Adrenal gland (tissue), 9 donors: ENCODE measurements at regions not wholly inside any gene's neighbourhood (a gene's known extent, or its start where the extent isn't known, plus 50 kb on each side); places are given as distances from the start of the nearest gene placed in this dataset.

Source experiments
- DNase-seq, 7 donors: peaks; one replicate each; pipeline ENCODE4 v3.0.0-alpha.2; 2019 to 2020
- H3K27ac ChIP-seq, 5 donors: fragments of 200-600 bp; sonication (generic) in 4 of 5; 1 replicate in 3 of 5; 2 replicates in 2 of 5; pipeline versions ENCODE4 v1.5.1 to v1.8.0; 2016 to 2020; ENCODE audit warnings: mild to moderate bottlenecking in 1 of 5
- H3K27me3 ChIP-seq: fragments of 200-600 bp; 2 replicates; pipeline ENCODE4 v1.8.0; 2021
- H3K36me3 ChIP-seq, 2 donors: fragments of 200-600 bp; replicated peaks in 1 of 2; 1 replicate in 1 of 2; 2 replicates in 1 of 2; pipeline versions ENCODE4 v1.5.1 to v1.8.0; 2018 to 2022
- H3K4me1 ChIP-seq, 2 donors: fragments of 200-600 bp; replicated peaks in 1 of 2; 1 replicate in 1 of 2; 2 replicates in 1 of 2; pipeline versions ENCODE4 v1.5.1 to v1.8.0; 2018 to 2021
- H3K4me3 ChIP-seq, 4 donors: fragments of 200-600 bp; sonication (generic) in 3 of 4; one replicate each; pipeline ENCODE4 v1.5.1; 2016 to 2018
- H3K9me3 ChIP-seq, 3 donors: fragments of 200-600 bp; sonication (generic) in 1 of 3; replicated peaks in 1 of 3; 1 replicate in 2 of 3; 2 replicates in 1 of 3; pipeline versions ENCODE4 v1.5.1 to v1.8.0; 2016 to 2021
- POLR2A ChIP-seq, 2 donors: fragments of 450-650 bp; IDR thresholded peaks; one replicate each; pipeline ENCODE4 v1.6.1; 2017; ENCODE audit warnings: antibody characterized with exemption in 2 of 2, mild to moderate bottlenecking in 2 of 2, moderate library complexity in 1 of 2
- WGBS, 4 donors: extraction: QIAGEN DNeasy Blood & Tissue Kit in 2 of 4; methylation state at CpG; one replicate each; pipeline versions ENCODE4 v1.1.5 to v1.1.7; 2013 to 2017; 5-methylcytosine and 5-hydroxymethylcytosine counted together
- intact Hi-C, 2 donors: fragments of 100-400 bp; cut with DNase I; formaldehyde crosslinking; loops; one replicate each; pipeline versions ENCODE4 v1.14.1 to v1.15.0; 2022 to 2023
- TF ChIP-seq, protein P1 (sequence below), 6 experiments: fragments of 450-650 bp in 4 of 6; fragments of 200-600 bp in 2 of 6; sonication (generic) in 1 of 6; IDR thresholded peaks; 1 replicate in 5 of 6; 2 replicates in 1 of 6; pipeline versions ENCODE4 v1.5.1 to v1.8.0; 2016 to 2021; ENCODE audit warnings: antibody characterized with exemption in 6 of 6, mild to moderate bottlenecking in 2 of 6, moderate library complexity in 1 of 6
- donor health status: healthy with polysubstance abuse.
- donor health status: Bipolar disorder and iron deficiency.
- donor health status: DM: yes; HTN: yes; CAD: no.
- donor health status: DM: no; HTN: no; CAD: no.
- donor health status: DM: no; HTN: no; CAD: no.

DNA sequence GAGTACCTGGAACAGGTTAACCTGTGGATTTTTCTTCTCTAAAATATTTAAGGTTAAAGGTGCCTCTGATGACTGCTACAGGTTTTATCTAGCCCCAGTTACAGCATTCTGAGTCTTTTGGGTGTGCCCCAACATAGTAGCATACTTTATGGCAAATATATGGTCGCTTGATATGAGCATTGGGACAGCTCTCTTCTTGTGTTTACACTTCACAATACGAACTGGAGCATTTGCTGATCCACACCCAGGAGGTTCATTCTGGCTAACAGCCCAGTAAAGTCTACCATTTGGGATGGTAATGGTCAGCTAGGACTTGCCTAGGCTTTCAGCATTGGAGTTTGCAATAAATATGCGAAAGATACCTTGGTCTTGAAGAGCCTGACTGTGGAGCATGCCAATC lies 101.3 kb downstream of the DISP1 start:
- no peak for TF ChIP-seq POLR2A (IDR thresholded peaks at IDR 0.05)
- TF ChIP-seq, protein P1, sequence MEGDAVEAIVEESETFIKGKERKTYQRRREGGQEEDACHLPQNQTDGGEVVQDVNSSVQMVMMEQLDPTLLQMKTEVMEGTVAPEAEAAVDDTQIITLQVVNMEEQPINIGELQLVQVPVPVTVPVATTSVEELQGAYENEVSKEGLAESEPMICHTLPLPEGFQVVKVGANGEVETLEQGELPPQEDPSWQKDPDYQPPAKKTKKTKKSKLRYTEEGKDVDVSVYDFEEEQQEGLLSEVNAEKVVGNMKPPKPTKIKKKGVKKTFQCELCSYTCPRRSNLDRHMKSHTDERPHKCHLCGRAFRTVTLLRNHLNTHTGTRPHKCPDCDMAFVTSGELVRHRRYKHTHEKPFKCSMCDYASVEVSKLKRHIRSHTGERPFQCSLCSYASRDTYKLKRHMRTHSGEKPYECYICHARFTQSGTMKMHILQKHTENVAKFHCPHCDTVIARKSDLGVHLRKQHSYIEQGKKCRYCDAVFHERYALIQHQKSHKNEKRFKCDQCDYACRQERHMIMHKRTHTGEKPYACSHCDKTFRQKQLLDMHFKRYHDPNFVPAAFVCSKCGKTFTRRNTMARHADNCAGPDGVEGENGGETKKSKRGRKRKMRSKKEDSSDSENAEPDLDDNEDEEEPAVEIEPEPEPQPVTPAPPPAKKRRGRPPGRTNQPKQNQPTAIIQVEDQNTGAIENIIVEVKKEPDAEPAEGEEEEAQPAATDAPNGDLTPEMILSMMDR (IDR thresholded peaks at IDR 0.05): no peak
- DNase-seq: no peak
- WGBS, 4 donors: 92 to 96% (median 93%) methylated on average over 3 of the region's 3 CpGs
- intact Hi-C loops: no loop called here
- Histone ChIP-seq H3K4me1 (peaks cover 0 to 9% of the 10 kb centered on the region in 2 donors), H3K27ac (no peak overlapping the region), H3K27me3 (no peaks in the 10 kb centered on the region), H3K36me3 (no peaks in the 10 kb centered on the region), H3K9me3 (no peaks in the 10 kb centered on the region), H3K4me3 (no peak overlapping the region)

DNA sequence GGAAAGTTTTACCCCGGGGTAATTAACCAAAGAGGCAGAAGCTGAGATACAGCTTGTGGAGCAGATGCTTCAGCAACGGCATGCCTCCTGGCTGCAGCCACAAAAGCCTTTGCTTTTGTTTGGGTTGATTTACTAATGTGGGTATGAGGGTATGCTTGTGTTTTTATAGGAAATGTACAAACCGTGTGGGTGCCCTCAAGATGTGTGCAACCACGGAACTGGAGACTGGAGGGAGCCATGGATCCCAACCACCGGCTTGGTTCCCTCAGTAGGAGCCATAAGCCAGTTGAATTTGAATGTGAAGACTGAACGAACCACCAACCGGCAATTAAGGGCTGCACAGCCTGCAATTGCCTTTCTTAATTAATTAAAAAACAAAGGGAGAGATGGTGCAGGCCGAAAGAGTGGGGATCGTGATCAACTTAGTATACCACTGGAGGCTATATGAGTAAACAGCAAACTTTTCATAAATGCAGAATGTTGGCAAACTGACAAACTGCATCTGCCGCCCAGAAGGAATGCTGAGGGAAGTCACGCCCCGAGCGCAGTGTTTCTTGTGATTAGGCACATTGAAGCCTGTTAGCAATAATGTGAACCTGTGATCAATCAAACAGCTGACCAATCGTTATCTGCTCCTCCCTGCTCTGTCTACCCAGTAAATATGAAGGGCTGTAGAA lies 104.1 kb downstream of the DISP1 start:
- H3K9me3 ChIP-seq: no peaks in the 10 kb centered on the region
- no peak overlapping the region for H3K4me3 ChIP-seq
- H3K4me1 ChIP-seq: peaks cover 8 to 19% of the 10 kb centered on the region in 2 donors
- no peaks in the 10 kb centered on the region for H3K27me3 ChIP-seq
- DNase-seq: no peak
- intact Hi-C loops: no loop called here
- 89 to 90% (median 89%) methylated on average over 14 of the region's 14 CpGs for WGBS, 4 donors
- TF ChIP-seq, protein P1 (IDR thresholded peaks at IDR 0.05): no peak
- no peak for TF ChIP-seq POLR2A (IDR thresholded peaks at IDR 0.05)
- H3K27ac ChIP-seq: no peak overlapping the region
- no peaks in the 10 kb centered on the region for H3K36me3 ChIP-seq

DNA sequence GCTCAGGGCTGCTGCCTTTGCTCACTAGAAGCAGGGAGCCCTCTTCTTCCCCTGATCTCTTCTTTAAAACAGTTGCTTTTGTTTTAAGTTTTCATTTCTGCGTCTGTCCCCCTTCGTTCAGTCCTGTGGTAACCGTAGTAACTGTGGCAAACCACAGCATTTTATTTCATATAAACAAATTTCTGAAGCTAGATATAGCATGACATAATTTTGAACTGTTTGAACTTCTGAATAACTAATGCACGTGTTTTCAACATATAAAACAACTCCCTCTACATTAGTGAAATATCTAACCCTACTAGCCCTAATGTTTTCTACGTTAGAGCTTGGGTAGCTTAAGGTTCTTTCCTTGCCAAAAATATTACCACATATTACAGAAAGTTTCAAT lies 104.6 kb downstream of the DISP1 start:
- no peaks in the 10 kb centered on the region for H3K36me3 ChIP-seq
- WGBS, 4 donors: 78 to 89% (median 83%) methylated on average over 5 of the region's 5 CpGs
- TF ChIP-seq, protein P1 (IDR thresholded peaks at IDR 0.05): no peak
- no peak for TF ChIP-seq POLR2A (IDR thresholded peaks at IDR 0.05)

DNA sequence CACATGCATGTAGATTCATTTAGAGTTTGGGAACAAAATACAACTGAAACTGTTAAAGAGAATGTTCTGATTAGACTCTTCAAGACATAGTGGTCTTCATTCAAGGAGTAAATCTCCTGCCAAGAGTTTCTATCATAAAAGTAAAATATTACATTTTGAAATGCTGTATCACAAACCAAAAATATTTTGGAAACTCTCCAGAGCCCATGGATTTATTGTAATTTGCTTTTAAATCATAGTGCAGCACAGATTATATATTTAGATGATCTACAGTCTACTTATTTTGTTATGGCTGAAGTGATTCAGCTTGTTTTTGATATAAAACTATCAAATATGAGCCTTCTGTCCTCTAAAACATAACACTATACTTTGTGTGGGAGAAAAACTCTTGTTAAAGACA lies 105.3 kb downstream of the DISP1 start:
- Histone ChIP-seq H3K9me3 (no peaks in the 10 kb centered on the region), H3K27me3 (no peaks in the 10 kb centered on the region), H3K4me3 (no peak overlapping the region), H3K36me3 (no peaks in the 10 kb centered on the region), H3K27ac (no peak overlapping the region), H3K4me1 (peaks cover 18 to 24% of the 10 kb centered on the region in 2 donors)
- TF ChIP-seq POLR2A (IDR thresholded peaks at IDR 0.05): no peak
- TF ChIP-seq, protein P1 (IDR thresholded peaks at IDR 0.05): no peak
- no peak for DNase-seq
- intact Hi-C loops: no loop called here

More for the DNA sequence above, 104.6 kb downstream of the DISP1 start:
- Histone ChIP-seq H3K4me1 (peaks cover 13 to 24% of the 10 kb centered on the region in 2 donors), H3K4me3 (no peak overlapping the region), H3K27ac (no peak overlapping the region), H3K27me3 (no peaks in the 10 kb centered on the region), H3K9me3 (no peaks in the 10 kb centered on the region)
- intact Hi-C loops: no loop called here
- no peak for DNase-seq
